Peyer's patch (tissue), 4 donors: ENCODE measurements at regions not wholly inside any gene's neighbourhood (a gene's known extent, or its start where the extent isn't known, plus 50 kb on each side); places are given as distances from the start of the nearest gene placed in this dataset.
"Not testable (repeated sequence)": the region's sequence is repeated elsewhere in the genome, so short reads cannot be mapped to it uniquely, and the experiment has no call there.

ENCODE experiments used
- DNase-seq, 3 donors: peaks; one replicate each; pipeline ENCODE4 v3.0.0-alpha.2; 2017 to 2019
- H3K27ac ChIP-seq, 4 donors: fragments of 200-600 bp; sonication (generic); one replicate each; pipeline ENCODE4 v1.5.1; 2016 to 2019
- H3K27me3 ChIP-seq, 2 donors: fragments of 200-600 bp; sonication (generic); one replicate each; pipeline ENCODE4 v1.5.1; 2019
- H3K36me3 ChIP-seq, 3 donors: fragments of 200-600 bp; sonication (generic); one replicate each; pipeline ENCODE4 v1.5.1; 2016 to 2019
- H3K4me1 ChIP-seq, 4 donors: fragments of 200-600 bp; sonication (generic); one replicate each; pipeline ENCODE4 v1.5.1; 2016 to 2019
- H3K4me3 ChIP-seq, 4 donors: fragments of 200-600 bp; sonication (generic); 1 replicate in 3 of 4; 2 replicates in 1 of 4; pipeline ENCODE4 v1.5.1; 2016 to 2019; ENCODE audit warnings: mild to moderate bottlenecking in 1 of 4
- H3K9me3 ChIP-seq, 4 donors: fragments of 200-600 bp; sonication (generic); one replicate each; pipeline ENCODE4 v1.5.1; 2016 to 2019; ENCODE audit warnings: mild to moderate bottlenecking in 1 of 4
- POLR2A ChIP-seq, 2 donors: fragments of 450-650 bp; IDR thresholded peaks; one replicate each; pipeline ENCODE4 v1.5.1; 2017; ENCODE audit warnings: antibody characterized with exemption in 2 of 2, mild to moderate bottlenecking in 2 of 2, moderate library complexity in 2 of 2
- TF ChIP-seq, protein P1 (sequence below), 6 experiments: fragments of 450-650 bp in 4 of 6; fragments of 200-600 bp in 2 of 6; sonication (generic) in 1 of 6; IDR thresholded peaks; one replicate each; pipeline ENCODE4 v1.5.1; 2017 to 2019; ENCODE audit warnings: antibody characterized with exemption in 6 of 6, mild to moderate bottlenecking in 3 of 6, moderate library complexity in 1 of 6

DNA sequence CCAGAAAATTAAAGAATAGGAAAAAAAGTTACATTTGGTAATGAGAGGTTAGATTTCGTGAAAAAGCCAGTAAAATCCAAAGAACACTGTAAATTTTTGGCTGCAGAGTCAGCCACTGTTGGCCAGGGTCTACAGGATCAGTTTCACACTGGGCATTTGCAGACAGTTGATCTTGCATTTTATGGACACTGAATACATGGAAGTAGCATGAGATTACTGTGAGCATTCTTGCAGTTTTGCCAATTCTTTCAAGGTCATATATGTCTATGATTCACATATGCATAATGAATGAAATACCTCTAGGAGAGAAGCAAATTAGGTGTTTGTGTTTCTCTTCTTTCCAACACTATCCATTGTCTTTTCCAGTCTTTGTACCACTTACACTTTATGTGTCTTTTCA is 200.8 kb upstream of the DPYD start:
- Histone ChIP-seq H3K36me3 (no peaks in the 10 kb centered on the region), H3K9me3 (no peaks in the 10 kb centered on the region), H3K4me1 (no peaks in the 10 kb centered on the region), H3K27me3 (no peaks in the 10 kb centered on the region), H3K4me3 (no peak overlapping the region), H3K27ac (no peak overlapping the region)
- no peak for TF ChIP-seq POLR2A (IDR thresholded peaks at IDR 0.05)
- TF ChIP-seq, protein P1, sequence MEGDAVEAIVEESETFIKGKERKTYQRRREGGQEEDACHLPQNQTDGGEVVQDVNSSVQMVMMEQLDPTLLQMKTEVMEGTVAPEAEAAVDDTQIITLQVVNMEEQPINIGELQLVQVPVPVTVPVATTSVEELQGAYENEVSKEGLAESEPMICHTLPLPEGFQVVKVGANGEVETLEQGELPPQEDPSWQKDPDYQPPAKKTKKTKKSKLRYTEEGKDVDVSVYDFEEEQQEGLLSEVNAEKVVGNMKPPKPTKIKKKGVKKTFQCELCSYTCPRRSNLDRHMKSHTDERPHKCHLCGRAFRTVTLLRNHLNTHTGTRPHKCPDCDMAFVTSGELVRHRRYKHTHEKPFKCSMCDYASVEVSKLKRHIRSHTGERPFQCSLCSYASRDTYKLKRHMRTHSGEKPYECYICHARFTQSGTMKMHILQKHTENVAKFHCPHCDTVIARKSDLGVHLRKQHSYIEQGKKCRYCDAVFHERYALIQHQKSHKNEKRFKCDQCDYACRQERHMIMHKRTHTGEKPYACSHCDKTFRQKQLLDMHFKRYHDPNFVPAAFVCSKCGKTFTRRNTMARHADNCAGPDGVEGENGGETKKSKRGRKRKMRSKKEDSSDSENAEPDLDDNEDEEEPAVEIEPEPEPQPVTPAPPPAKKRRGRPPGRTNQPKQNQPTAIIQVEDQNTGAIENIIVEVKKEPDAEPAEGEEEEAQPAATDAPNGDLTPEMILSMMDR (IDR thresholded peaks at IDR 0.05) = no peak
- DNase-seq = no peak

DNA sequence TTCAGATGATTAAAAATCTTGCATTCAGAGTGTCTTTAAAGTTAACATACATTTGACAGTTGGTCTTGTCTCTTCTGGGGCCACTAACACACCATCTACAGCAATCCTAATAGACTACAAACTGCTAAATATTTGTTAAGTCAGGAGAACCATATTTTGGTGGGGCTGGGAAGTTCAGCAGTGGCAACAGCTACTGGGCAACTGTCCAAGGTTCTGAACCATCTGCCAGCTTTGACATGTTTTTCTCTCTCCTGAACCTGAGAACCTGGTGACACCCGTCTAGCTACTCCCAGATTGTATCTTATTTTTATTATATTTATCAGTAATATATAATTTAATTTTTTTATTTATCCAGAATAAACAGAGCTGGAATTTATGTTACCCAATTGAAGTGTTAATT is 199.0 kb upstream of the DPYD start:
- H3K27me3 ChIP-seq = no peaks in the 10 kb centered on the region
- H3K4me1 ChIP-seq = no peaks in the 10 kb centered on the region
- no peak for TF ChIP-seq POLR2A (IDR thresholded peaks at IDR 0.05)
- TF ChIP-seq, protein P1 (IDR thresholded peaks at IDR 0.05) = no peak
- no peak for DNase-seq
- H3K36me3 ChIP-seq = no peaks in the 10 kb centered on the region
- H3K27ac ChIP-seq = no peak overlapping the region
- H3K9me3 ChIP-seq = no peaks in the 10 kb centered on the region
- no peak overlapping the region for H3K4me3 ChIP-seq

DNA sequence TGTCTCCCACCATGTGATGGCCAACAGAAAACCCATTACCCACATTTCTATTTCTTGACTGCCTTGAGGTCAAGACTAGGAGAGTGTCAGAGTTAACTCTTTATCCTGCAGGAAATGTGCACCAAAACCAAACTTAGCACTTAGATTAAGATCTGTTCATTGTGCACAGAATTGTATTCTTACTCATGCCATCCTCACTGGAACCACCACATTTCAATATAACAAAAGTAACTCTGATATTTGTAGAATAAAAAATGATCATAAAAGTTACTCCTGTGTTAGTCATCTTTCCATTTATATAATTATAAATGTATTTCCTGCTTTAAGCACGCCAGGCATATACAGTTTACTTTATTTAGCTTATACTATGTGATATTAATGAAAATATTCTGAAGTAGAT is 193.0 kb upstream of the DPYD start:
- no peak for DNase-seq
- no peak overlapping the region for H3K27ac ChIP-seq
- TF ChIP-seq POLR2A (IDR thresholded peaks at IDR 0.05) = no peak
- TF ChIP-seq, protein P1 (IDR thresholded peaks at IDR 0.05) = no peak
- H3K27me3 ChIP-seq = no peaks in the 10 kb centered on the region
- H3K4me3 ChIP-seq = no peak overlapping the region
- no peaks in the 10 kb centered on the region for H3K4me1 ChIP-seq
- H3K9me3 ChIP-seq = no peaks in the 10 kb centered on the region
- no peaks in the 10 kb centered on the region for H3K36me3 ChIP-seq

DNA sequence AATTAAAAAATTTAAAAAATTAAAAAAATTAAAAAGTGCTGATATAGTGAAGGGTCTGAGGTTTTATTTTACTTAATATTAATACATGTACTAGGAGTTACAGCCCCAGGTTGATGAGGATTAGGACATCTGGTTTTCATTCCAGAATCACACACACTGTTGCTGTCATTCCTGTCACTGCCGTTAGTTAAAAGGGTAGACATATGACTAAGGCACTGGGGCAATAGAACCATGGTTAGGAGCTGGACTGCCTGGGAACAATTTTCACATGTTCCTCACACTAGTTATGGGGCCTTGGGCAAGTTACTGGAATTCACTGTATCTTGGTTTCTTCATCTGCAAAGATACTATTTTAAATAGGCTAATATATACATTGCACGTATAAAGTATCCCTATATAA is 191.8 kb upstream of the DPYD start:
- Histone ChIP-seq H3K27ac (no peak overlapping the region), H3K27me3 (no peaks in the 10 kb centered on the region), H3K36me3 (no peaks in the 10 kb centered on the region), H3K4me1 (no peaks in the 10 kb centered on the region), H3K9me3 (peaks cover 0 to 4% (median 0%) of the 10 kb centered on the region in 4 donors), H3K4me3 (no peak overlapping the region)
- TF ChIP-seq POLR2A (IDR thresholded peaks at IDR 0.05) = no peak
- TF ChIP-seq, protein P1 (IDR thresholded peaks at IDR 0.05) = no peak
- no peak for DNase-seq

DNA sequence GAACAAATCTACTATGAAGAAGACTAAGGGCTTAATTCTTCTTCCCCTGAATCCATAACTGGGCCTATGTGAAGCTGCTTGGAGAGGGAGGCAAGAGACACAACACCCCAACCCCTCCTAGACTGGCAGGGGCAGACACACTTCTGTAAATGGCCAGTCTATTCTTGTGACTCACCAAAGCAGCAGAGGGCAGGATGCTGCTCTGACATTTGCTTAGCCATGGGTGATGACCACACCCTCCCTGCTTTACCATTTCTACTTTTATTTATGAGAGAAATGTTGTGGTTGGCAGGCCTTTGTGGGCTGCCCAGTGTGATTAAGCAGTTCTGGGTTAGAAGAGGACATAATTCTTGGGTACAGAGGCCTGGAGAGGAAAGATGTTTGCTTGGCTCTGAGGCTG is 189.8 kb upstream of the DPYD start:
- Histone ChIP-seq H3K36me3 (no peaks in the 10 kb centered on the region), H3K4me1 (no peaks in the 10 kb centered on the region), H3K27ac (no peak overlapping the region), H3K27me3 (no peaks in the 10 kb centered on the region), H3K9me3 (peaks cover 0 to 5% (median 0%) of the 10 kb centered on the region in 4 donors), H3K4me3 (no peak overlapping the region)
- DNase-seq = no peak
- TF ChIP-seq, protein P1 (IDR thresholded peaks at IDR 0.05) = no peak
- TF ChIP-seq POLR2A (IDR thresholded peaks at IDR 0.05) = no peak

DNA sequence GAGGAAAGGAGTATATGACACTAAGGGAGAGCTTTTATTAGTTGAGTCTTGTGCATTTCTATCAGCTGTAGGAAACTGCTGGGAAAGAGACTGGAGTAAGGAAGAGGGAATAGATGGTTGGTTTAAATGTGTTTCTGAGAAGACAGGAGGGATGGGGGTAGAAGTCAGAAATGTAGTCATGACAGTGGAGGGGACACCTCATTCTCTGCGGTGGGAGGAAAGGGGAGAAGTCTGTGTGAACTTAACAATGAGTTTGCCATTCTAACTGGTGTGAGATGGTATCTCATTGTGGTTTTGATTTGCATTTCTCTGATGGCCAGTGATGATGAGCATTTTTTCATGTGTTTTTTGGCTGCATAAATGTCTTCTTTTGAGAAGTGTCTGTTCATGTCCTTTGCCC is 187.5 kb upstream of the DPYD start:
- not testable (repeated sequence) for DNase-seq, H3K4me3 ChIP-seq, H3K27ac ChIP-seq, H3K27me3 ChIP-seq, H3K36me3 ChIP-seq, H3K4me1 ChIP-seq, H3K9me3 ChIP-seq
